ENCODE measurements at regions not wholly inside any gene's neighbourhood (a gene's known extent, or its start where the extent isn't known, plus 50 kb on each side); places are given as distances from the start of the nearest gene placed in this dataset.
"Not testable (repeated sequence)": the region's sequence is repeated elsewhere in the genome, so short reads cannot be mapped to it uniquely, and the experiment has no call there.

DNA sequence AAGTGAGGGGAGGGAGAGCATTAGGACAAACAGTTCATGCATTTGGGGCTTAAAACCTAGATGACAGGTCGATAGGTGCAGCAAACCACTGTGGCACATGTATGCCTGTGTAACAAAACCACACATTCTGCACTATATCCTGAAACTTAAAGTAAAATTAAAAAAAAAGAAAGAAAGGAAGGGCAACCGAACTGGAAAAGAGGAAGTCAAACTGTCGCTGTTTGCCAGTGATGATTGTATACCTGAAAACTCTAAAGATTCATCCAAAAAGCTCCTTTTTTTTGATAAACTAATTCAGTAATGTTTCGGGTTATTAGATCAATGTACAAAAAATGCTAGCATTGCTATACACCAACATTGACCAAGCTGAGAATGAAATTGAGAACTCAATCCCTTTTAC lies 259.0 kb upstream of the ALG10 start:
- Mint-ChIP-seq H3K9me3 (no peaks in the 10 kb centered on the region), H3K4me3 (no peak overlapping the region), H3K27ac (no peak overlapping the region), H3K4me1 (no peaks in the 10 kb centered on the region), H3K27me3 (ENCODE audit: low read depth, poor library complexity) (no peaks in the 10 kb centered on the region), H3K36me3 (ENCODE audit: low read depth) (no peaks in the 10 kb centered on the region)
- no peak for TF ChIP-seq CTCF (IDR thresholded peaks at IDR 0.05)
- DNase-seq = no peak

DNA sequence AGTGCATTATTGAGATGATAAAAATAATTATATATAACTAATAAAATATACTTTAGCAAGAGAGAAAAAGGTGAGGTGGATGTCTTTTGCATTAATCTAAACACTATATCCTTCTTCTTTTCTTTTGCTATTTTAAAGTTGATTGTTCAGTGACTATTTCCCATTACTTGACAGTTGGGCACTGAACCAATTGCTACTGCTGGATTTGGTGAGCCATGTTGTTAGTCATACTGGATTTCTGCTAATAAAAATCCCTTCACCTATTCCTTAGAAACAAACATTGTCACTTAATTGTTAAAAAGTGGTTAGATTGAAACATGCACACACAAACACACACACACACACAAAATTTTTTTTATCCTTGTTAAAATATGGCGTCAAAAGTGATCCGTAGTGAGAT lies 251.6 kb upstream of the ALG10 start:
- Mint-ChIP-seq H3K27me3 (ENCODE audit: low read depth, poor library complexity) (no peaks in the 10 kb centered on the region), H3K27ac (no peak overlapping the region), H3K4me1 (no peaks in the 10 kb centered on the region), H3K36me3 (ENCODE audit: low read depth) (no peaks in the 10 kb centered on the region), H3K9me3 (peaks cover 9% of the 10 kb centered on the region), H3K4me3 (no peak overlapping the region)
- DNase-seq = no peak
- TF ChIP-seq CTCF (IDR thresholded peaks at IDR 0.05) = no peak

GRCh38 chr12:33771889-33772288 lies 250.4 kb upstream of the ALG10 start:
- H3K4me1 Mint-ChIP-seq = no peaks in the 10 kb centered on the region
- peaks cover 9% of the 10 kb centered on the region for H3K9me3 Mint-ChIP-seq
- no peak for TF ChIP-seq CTCF (IDR thresholded peaks at IDR 0.05)
- no peaks in the 10 kb centered on the region for H3K36me3 Mint-ChIP-seq (ENCODE audit: low read depth)
- no peak overlapping the region for H3K27ac Mint-ChIP-seq
- no peak for DNase-seq
- H3K4me3 Mint-ChIP-seq = no peak overlapping the region
- no peaks in the 10 kb centered on the region for H3K27me3 Mint-ChIP-seq (ENCODE audit: low read depth, poor library complexity)

- H3K4me3 Mint-ChIP-seq; H3K27me3 Mint-ChIP-seq (ENCODE audit: low read depth, poor library complexity); DNase-seq; H3K27ac Mint-ChIP-seq; H3K4me1 Mint-ChIP-seq; H3K36me3 Mint-ChIP-seq (ENCODE audit: low read depth); H3K9me3 Mint-ChIP-seq: not testable (repeated sequence)
These were observed 249.2 kb upstream of the ALG10 start for GRCh38 chr12:33773091-33773490.

GRCh38 chr12:33786532-33786931 lies 235.8 kb upstream of the ALG10 start:
- H3K4me3 Mint-ChIP-seq = no peak overlapping the region
- H3K4me1 Mint-ChIP-seq = no peaks in the 10 kb centered on the region
- no peak overlapping the region for H3K27ac Mint-ChIP-seq

GRCh38 chr12:33794954-33795353 lies 227.3 kb upstream of the ALG10 start:
- no peak for DNase-seq
- Mint-ChIP-seq H3K27ac (no peak overlapping the region), H3K4me3 (no peak overlapping the region), H3K27me3 (ENCODE audit: low read depth, poor library complexity) (peaks cover 3% of the 10 kb centered on the region), H3K4me1 (no peaks in the 10 kb centered on the region), H3K9me3 (peaks cover 24% of the 10 kb centered on the region), H3K36me3 (ENCODE audit: low read depth) (no peaks in the 10 kb centered on the region)
- TF ChIP-seq CTCF (IDR thresholded peaks at IDR 0.05) = no peak

More at GRCh38 chr12:33786532-33786931, 235.8 kb upstream of the ALG10 start:
- no peak for TF ChIP-seq CTCF (IDR thresholded peaks at IDR 0.05)
- Mint-ChIP-seq H3K27me3 (ENCODE audit: low read depth, poor library complexity) (no peaks in the 10 kb centered on the region), H3K36me3 (ENCODE audit: low read depth) (no peaks in the 10 kb centered on the region), H3K9me3 (peaks cover 5% of the 10 kb centered on the region)
- no peak for DNase-seq
